Kidney tubule cell (primary cell): ENCODE measurements at regions not wholly inside any gene's neighbourhood (a gene's known extent, or its start where the extent isn't known, plus 50 kb on each side); places are given as distances from the start of the nearest gene placed in this dataset.
"Not testable (repeated sequence)": the region's sequence is repeated elsewhere in the genome, so short reads cannot be mapped to it uniquely, and the experiment has no call there.

ENCODE experiments used
- DNase-seq: peaks from one replicate; pipeline ENCODE4 v3.0.0-alpha.2; 2018; ENCODE audit warnings: low spot score

- peak; percentile 66 for DNase-seq
These were observed 780.8 kb upstream of the ARRDC3 start for GRCh38 chr5:92163906-92164305.

- DNase-seq: no peak
These were observed 764.7 kb upstream of the ARRDC3 start for GRCh38 chr5:92147798-92148197.

DNA sequence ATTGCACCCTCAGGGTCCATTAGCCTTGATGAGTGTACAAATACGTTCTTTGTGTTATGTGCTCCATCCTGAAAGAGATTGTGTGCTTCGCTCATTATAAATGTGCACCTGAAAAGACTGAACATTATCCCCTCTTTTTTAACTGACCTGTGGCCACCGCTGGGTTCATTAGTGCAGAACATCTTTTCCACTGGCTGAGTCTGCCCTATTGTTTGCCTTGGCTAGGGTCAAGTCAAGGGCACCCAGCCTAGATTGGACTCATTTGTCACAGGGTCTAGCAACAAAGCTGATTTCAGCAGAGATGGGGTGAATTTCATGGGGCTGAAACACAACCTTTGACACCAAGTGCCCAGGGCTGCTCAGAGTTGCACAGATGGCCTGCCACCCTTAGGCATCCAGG lies 764.1 kb upstream of the ARRDC3 start:
- DNase-seq: no peak

- DNase-seq: no peak
These were observed 762.7 kb upstream of the ARRDC3 start for GRCh38 chr5:92145852-92146251.

DNA sequence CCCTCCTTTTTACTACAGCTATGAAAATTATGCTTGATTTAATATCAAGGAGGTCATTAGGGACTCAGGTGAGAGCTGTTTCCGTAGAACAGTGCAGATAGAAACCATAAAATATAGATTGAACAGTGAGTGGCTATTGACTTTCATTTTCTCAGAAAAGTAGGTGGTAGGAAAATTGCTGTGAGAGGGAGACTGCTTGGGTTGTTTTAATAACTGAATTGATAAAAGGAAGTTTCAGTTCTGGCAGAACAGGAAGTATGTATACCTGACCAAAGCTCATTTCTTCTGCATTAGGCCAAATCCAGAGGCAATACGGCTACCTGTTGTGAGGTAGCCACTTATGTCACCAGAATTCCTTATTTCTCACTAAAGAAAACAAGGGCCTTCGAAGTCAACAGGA lies 761.7 kb upstream of the ARRDC3 start:
- no peak for DNase-seq

GRCh38 chr5:92132294-92132908 lies 749.3 kb upstream of the ARRDC3 start:
- DNase-seq: not testable (repeated sequence)

DNA sequence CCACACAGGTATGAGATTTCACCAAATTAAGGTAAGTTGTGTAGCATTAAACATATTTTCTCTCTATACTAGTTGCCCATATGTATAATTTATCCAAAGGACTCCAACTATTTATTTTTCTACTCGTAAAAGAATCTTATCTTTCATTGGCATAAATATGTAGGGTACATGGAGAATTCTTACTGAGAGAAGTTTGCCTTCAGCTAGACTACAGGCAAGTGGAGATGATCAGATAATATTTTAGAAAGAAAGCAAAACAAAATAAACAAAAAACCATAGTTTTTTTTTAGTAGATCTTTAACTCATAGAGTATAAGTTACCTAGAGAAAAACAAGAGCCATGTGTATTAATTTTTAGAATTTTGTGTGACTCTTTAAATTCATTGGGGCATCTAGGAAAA lies 743.1 kb upstream of the ARRDC3 start:
- DNase-seq: no peak

DNA sequence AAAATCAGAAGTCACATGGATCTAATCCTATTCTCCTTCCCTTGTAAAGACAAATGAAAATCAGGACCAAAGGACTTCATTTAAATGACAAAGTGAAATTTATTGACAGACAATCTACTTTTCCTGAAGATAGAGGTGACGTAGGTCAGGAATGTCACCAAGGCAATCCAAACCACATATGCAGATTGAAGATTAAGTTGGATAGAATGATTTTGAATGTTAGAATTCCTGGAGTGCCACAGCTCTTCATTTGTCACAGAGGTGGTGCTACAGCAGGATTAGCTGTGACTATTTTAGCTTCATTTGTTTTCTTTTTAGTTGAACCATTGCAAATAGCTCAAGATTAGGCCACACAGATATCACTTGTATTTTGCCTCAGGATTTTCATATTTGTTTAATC lies 736.0 kb upstream of the ARRDC3 start:
- DNase-seq: no peak

GRCh38 chr5:92106808-92107207 lies 723.7 kb upstream of the ARRDC3 start:
- no peak for DNase-seq

GRCh38 chr5:92104126-92104525 lies 721.0 kb upstream of the ARRDC3 start:
- no peak for DNase-seq

GRCh38 chr5:92102313-92102712 lies 719.2 kb upstream of the ARRDC3 start:
- DNase-seq: no peak

- no peak for DNase-seq
These were observed 709.1 kb upstream of the ARRDC3 start for GRCh38 chr5:92092239-92092638.

GRCh38 chr5:92086059-92086811 lies 703.1 kb upstream of the ARRDC3 start:
- no peak for DNase-seq

- DNase-seq: no peak
These were observed 699.0 kb upstream of the ARRDC3 start for GRCh38 chr5:92081958-92082712.

DNA sequence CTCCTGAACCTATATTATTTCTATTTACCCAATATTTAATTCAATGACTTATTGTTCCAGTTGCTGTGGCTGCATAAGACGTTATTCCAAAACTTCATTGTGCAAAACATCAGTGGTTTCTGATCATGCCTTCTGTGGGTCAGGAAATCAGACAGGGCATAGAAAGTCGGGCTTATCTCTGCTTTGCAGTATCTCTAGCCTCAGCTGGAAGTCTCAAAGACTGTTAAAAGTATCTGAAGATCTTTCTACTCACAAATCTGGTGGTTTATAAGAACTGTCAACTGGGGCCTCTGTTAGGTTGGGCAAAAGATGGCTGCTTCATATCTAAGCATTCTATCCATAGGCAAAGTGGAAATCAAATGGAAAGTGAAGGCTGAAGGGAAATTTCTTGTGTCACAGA lies 687.7 kb upstream of the ARRDC3 start:
- no peak for DNase-seq

GRCh38 chr5:92064993-92065392 lies 681.9 kb upstream of the ARRDC3 start:
- DNase-seq: peak; percentile 1

- DNase-seq: no peak
These were observed 668.6 kb upstream of the ARRDC3 start for GRCh38 chr5:92051741-92052140.

- DNase-seq: no peak
These were observed 667.9 kb upstream of the ARRDC3 start for GRCh38 chr5:92050970-92051369.

DNA sequence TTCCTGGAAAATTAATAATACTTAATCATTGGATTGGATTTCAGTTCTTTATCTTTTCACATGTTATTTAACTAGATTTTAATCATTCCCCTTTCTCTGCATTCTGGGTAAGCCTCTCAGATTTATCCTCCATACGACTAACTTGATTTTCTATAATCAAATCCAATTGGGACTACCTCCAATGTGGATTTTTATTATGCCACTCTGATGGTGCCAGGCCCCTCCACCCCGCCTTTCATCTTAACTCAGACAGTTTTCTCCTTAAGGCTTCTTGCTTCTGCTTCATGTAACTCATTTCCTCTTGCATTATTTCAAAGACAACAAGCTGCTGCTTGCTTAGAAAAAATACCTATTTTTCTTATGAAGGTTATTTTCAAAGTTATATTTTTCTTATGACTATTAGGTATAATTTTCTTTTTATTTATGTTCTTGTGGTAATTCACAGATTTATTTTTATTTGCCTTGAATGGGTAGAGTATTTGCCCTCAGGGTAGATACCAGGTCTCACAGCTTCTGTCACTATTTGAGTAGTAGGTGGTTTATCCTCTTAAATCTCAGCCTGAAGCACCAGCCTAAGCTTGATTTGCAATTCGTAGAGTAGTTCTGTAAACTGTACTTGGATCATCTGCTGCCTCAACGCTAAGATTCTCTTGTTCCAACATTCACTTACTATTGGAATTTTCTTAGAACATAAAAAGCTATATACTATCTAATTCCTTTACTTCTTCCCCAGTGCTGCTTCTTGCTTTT lies 659.0 kb upstream of the ARRDC3 start:
- no peak for DNase-seq

- no peak for DNase-seq
These were observed 658.1 kb upstream of the ARRDC3 start for GRCh38 chr5:92041206-92041605.

GRCh38 chr5:92029792-92030191 lies 646.7 kb upstream of the ARRDC3 start:
- DNase-seq: not testable (repeated sequence)

DNA sequence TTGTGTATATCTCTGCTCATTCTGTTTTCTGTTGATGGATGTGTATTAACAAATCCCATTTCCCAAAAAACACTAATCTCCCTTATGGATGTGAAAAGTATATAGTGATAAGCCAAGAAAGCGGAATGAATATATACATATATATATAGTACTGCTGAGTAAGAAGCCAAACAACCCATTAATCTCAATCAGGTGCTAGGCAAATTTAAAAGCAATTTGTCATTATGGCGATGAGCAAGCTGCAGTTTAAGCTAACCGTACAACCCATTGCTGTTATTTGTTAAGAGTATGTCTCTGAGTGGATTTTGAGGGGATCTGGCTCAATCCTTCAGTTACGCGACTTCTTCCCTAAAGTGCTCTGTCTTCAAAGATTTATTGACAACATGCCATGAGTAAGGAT lies 640.4 kb upstream of the ARRDC3 start:
- no peak for DNase-seq

DNA sequence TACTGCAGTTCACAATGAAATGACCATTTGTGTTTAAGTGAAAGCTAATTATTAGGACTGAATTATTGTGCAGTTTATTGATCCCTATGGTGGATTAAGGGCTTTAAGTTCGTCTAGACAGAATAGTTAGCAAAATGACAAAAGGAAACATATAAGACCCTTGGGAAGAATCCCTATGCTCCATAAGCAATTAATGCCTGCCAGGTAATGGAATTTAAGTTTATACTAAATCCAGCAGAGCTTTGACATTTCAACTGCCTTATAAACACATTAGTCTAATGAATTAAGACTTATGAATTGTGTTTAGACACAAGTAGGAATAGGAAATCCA lies 640.0 kb upstream of the ARRDC3 start:
- no peak for DNase-seq
